RWPE2 (cell line): ENCODE measurements at regions not wholly inside any gene's neighbourhood (a gene's known extent, or its start where the extent isn't known, plus 50 kb on each side); places are given as distances from the start of the nearest gene placed in this dataset.
A peak's percentile ranks its signal among the peaks of the same experiment; 100 is the strongest.

Source experiments
- ATAC-seq: fragments of 200-7000 bp; cut with Tn5 transposase; 3 replicates; pipeline ENCODE4 v1.9.1; 2021; ENCODE audit warnings: low read depth
- DNase-seq: peaks from one replicate; pipeline ENCODE4 v3.0.0-alpha.2; 2020; ENCODE audit warnings: low spot score
- H3K27ac ChIP-seq: fragments of 450-650 bp; 2 replicates; pipeline ENCODE4 v1.5.1; 2017; ENCODE audit warnings: mild to moderate bottlenecking; ENCODE audit not compliant: poor library complexity, severe bottlenecking
- H3K27me3 ChIP-seq: fragments of 250-450 bp; sonication (Bioruptor Pico); 2 replicates; pipeline ENCODE4 v1.5.1; 2021; ENCODE audit warnings: mild to moderate bottlenecking, moderate library complexity; ENCODE audit not compliant: insufficient read depth, poor library complexity, severe bottlenecking
- H3K36me3 ChIP-seq: fragments of 250-450 bp; sonication (Bioruptor Pico); 2 replicates; pipeline ENCODE4 v1.5.1; 2020; ENCODE audit warnings: low read depth, mild to moderate bottlenecking, moderate library complexity
- H3K4me1 ChIP-seq: fragments of 250-450 bp; sonication (Bioruptor Pico); 2 replicates; pipeline ENCODE4 v1.5.1; 2021; ENCODE audit warnings: mild to moderate bottlenecking, moderate library complexity; ENCODE audit not compliant: insufficient read depth, poor library complexity, severe bottlenecking
- H3K4me3 ChIP-seq: fragments of 250-450 bp; sonication (Bioruptor Pico); 2 replicates; pipeline ENCODE4 v1.5.1; 2021; ENCODE audit warnings: mild to moderate bottlenecking, moderate library complexity; ENCODE audit not compliant: severe bottlenecking
- H3K9me3 ChIP-seq: fragments of 250-450 bp; sonication (Bioruptor Pico); 2 replicates; pipeline ENCODE4 v1.5.1; 2021; ENCODE audit warnings: mild to moderate bottlenecking, moderate library complexity; ENCODE audit not compliant: severe bottlenecking
- CTCF ChIP-seq: fragments of 450-650 bp; IDR thresholded peaks from one replicate; pipeline ENCODE4 v1.5.1; 2017; ENCODE audit warnings: mild to moderate bottlenecking, moderate library complexity; ENCODE audit not compliant: poor library complexity, severe bottlenecking

DNA sequence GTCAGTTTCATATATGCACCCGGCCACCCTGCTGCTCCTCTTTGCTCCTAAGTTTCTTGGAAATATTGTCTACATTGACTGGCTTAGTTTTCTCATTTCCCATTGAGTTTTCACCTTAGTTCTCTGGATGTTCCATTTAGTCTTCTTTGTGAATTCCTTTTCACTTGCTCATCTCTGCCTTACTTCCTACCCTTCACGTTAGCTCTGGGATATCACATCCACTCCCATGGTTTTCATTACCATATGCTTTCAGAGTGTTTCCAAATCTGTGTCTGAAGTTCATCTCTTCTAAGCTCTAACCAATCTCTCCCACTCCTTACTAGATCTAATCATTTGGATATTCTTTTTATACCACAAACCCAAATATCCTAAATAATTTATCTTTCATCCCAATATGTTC is 226.4 kb downstream of the FAM76B start:
- Histone ChIP-seq H3K4me3 (no peak overlapping the region), H3K36me3 (no peaks in the 10 kb centered on the region), H3K9me3 (no peaks in the 10 kb centered on the region), H3K4me1 (peaks cover 7% of the 10 kb centered on the region), H3K27ac (no peak overlapping the region), H3K27me3 (no peaks in the 10 kb centered on the region)
- TF ChIP-seq CTCF, result no peak
- ATAC-seq (peak; percentile 25; the same call in 1 of the 3 replicates), DNase-seq (no peak)

- DNase-seq (no peak), ATAC-seq (no peak)
- H3K9me3 ChIP-seq, result no peaks in the 10 kb centered on the region
- no peaks in the 10 kb centered on the region for H3K36me3 ChIP-seq
- H3K4me1 ChIP-seq, result peaks cover 7% of the 10 kb centered on the region
- no peak for TF ChIP-seq CTCF
- H3K27me3 ChIP-seq, result no peaks in the 10 kb centered on the region
- H3K27ac ChIP-seq, result no peak overlapping the region
- no peak overlapping the region for H3K4me3 ChIP-seq
These were observed 227.2 kb downstream of the FAM76B start for GRCh38 chr11:95562196-95562921.

DNA sequence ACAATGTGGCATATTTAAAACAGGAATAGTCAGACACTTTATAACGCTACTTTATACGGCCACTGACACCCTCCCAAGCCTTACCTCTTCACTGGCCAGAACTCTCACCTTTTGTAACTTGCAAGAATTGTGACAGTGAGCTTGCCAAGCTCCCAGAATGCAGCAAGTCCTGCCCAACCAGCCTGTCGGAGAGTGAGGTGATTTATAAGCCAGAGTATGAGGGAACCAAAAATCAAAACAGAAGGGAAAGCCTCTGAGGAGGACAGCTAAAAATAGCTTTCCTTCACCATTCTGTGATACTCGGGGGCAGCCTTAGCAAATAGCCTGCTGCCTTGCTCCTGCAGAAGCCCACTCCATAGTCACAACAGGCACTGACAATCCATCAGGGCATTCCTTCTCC is 229.7 kb downstream of the FAM76B start:
- no peak for ATAC-seq
- Histone ChIP-seq H3K9me3 (no peaks in the 10 kb centered on the region), H3K4me3 (no peak overlapping the region), H3K36me3 (no peaks in the 10 kb centered on the region), H3K4me1 (peaks cover 7% of the 10 kb centered on the region), H3K27me3 (no peaks in the 10 kb centered on the region), H3K27ac (no peak overlapping the region)
- TF ChIP-seq CTCF, result no peak
- DNase-seq, result no peak

DNA sequence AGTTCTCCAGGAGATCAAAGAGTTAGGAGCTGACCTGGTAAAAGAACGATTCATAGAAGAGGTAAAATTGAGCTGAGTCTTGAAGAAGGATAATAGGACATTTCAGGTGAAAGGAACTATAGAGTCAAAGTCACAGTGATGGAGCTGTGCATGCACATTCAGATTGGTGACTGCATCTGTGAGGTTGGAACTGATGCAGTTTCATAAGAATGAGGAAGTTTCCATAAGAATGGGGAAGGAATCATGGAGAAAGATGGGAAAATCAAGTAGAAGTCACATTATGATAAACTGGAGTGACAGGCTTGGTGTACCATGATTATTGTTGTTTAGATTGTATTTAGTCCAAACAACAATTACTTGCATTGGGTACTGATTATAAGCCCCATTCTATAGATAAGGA is 232.2 kb downstream of the FAM76B start:
- no peaks in the 10 kb centered on the region for H3K27me3 ChIP-seq

More for the DNA sequence above, 232.2 kb downstream of the FAM76B start:
- Histone ChIP-seq H3K9me3 (no peaks in the 10 kb centered on the region), H3K4me1 (no peaks in the 10 kb centered on the region), H3K4me3 (no peak overlapping the region), H3K27ac (no peak overlapping the region), H3K36me3 (no peaks in the 10 kb centered on the region)
- ATAC-seq (no peak), DNase-seq (no peak)
- TF ChIP-seq CTCF, result no peak
